Hematopoietic multipotent progenitor cell treated with erythropoietin and hydrocortisone succinate and interleukin-3 and kit ligand, for 8 days (in vitro differentiated cells): ENCODE measurements at regions not wholly inside any gene's neighbourhood (a gene's known extent, or its start where the extent isn't known, plus 50 kb on each side); places are given as distances from the start of the nearest gene placed in this dataset.

ENCODE experiments used
- DNase-seq: peaks from one replicate; pipeline ENCODE4 v3.0.0-alpha.2; 2015

GRCh38 chr17:68658999-68659780, 58.0 kb upstream of the FAM20A start:
- no peak for DNase-seq

- no peak for DNase-seq
These were observed 56.4 kb upstream of the FAM20A start for GRCh38 chr17:68657576-68657975.

GRCh38 chr17:68657166-68657565, 56.0 kb upstream of the FAM20A start:
- no peak for DNase-seq

DNA sequence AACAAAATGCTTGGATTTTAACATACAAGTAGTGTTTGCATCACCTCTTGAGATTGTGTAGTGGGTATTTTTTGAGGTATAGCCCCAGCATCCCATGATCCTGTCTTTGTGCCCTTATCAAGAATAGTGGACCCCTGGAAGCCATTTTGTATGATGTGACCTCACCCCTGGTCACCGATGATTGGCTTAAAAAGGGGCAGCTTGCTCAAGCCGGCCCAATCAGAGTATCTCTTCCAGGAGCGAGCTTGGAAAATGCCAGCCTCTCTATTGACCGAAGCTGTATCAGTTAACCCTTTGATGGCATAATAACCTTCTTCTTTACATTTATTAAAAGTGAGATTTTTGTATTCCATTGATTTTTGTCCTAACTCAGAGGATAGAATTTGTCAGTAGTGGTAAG, 55.5 kb upstream of the FAM20A start:
- no peak for DNase-seq
